Left renal cortex interstitium (tissue), 4 donors: ENCODE measurements at regions not wholly inside any gene's neighbourhood (a gene's known extent, or its start where the extent isn't known, plus 50 kb on each side); places are given as distances from the start of the nearest gene placed in this dataset.
"Not testable (repeated sequence)": the region's sequence is repeated elsewhere in the genome, so short reads cannot be mapped to it uniquely, and the experiment has no call there.

Experiments used
- DNase-seq, 4 donors: peaks; one replicate each; pipeline ENCODE4 v3.0.0-alpha.2; 2013; ENCODE audit warnings: low read depth in 4 of 4, low spot score in 2 of 4, missing footprints in 1 of 4

GRCh38 chr9:29390859-29391258, 1817.6 kb upstream of the C9orf72 start:
- DNase-seq, result no peak

- DNase-seq, result no peak
Observed at GRCh38 chr9:29393064-29393463, 1819.8 kb upstream of the C9orf72 start.

GRCh38 chr9:29394855-29395254, 1821.6 kb upstream of the C9orf72 start:
- no peak for DNase-seq

DNA sequence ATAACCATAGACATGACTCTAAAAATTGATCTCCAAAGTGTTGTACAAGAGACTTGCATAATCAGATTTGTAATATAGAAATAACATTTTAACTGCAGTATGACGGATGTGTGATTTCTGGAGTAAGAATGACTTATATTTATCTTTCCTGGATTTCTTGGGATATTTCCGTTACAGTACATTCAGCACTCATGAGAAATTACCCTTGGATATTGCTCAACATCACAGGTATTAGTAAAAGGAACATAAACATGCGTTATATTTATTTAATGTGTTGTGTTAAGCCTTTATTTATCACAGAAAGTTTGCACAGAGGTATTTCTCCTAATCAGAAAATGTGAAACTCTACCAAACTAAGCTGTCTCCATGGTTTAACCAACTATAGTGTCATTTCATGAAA, 1823.9 kb upstream of the C9orf72 start:
- DNase-seq, result no peak

DNA sequence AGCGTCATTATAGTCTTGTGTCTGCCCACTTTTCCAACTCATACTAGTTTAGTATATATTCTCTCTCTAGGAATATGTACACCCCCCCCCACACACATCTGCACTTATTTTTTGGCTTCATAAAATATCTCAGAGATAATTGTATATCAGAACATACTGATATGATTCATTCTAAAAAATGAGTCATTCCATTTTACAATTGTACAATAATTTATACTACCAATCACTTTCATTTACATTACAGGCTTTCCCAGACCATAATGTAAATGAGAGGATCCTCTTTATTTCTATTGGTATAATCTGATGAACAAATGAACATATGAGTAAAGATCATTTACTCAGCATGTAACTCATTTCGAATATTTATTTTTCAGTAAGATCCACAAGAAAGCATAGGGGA, 1842.9 kb upstream of the C9orf72 start:
- no peak for DNase-seq

DNA sequence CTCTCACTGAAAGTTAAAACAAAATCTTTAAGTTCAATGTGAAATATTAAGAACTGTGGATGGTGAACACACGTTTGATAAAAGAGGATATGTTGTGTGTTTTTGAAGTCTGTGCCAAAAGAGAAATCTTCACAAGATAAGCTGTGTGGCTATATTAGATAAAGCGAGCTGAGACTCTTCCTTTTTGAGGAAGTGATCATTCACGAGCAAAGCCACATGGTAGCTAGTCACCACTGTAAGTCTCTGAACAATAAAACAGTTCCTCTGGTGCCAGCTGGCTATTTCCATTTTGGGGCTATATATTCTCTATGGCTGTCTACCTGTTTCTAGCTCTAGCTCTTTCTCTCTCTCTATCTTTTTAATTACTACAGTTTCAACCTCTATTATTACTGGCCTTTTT, 1849.2 kb upstream of the C9orf72 start:
- no peak for DNase-seq

- DNase-seq, result no peak
Observed at GRCh38 chr9:29432191-29432590, 1858.9 kb upstream of the C9orf72 start.

DNA sequence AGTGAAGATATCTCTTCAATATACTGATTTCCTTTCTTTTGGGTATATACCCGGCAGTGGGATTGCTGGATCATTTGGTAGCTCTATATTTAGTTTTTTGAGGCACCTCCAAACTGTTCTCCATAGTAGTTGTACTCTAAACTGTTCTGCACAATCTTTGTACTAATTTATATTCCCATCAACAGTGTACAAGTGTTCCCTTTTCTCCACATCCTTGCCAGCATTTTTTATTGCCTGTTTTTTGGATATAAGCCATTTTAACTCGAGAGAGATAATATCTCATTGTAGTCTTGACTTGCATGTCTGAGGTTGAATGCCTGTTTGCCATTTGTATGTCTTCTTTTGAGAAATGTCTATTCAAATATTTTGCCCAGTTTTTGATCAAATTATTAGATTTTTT, 1859.4 kb upstream of the C9orf72 start:
- not testable (repeated sequence) for DNase-seq

DNA sequence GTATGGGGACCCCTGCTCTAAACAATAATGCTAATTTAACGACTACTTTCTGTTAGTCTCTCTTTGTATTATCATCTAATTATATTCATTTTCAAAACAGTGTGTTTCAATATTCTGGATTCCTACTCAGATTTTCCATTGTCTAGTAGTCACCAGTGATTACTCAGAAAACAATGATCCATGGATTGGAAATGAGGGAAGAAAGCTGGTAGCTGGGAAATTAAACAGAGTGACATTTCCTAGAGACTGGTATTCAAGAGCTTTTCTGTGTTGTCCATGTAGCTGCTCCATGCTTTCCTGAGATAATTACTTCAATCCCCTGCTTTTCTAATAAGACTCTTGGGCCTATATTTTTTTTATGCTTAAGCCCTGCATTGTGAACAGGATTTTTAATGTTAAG, 1862.1 kb upstream of the C9orf72 start:
- no peak for DNase-seq

- DNase-seq, result peak in 1 of 4 donors; percentile 24
Observed at GRCh38 chr9:29437526-29437925, 1864.2 kb upstream of the C9orf72 start.

- DNase-seq, result no peak
Observed at GRCh38 chr9:29439961-29440360, 1866.7 kb upstream of the C9orf72 start.

DNA sequence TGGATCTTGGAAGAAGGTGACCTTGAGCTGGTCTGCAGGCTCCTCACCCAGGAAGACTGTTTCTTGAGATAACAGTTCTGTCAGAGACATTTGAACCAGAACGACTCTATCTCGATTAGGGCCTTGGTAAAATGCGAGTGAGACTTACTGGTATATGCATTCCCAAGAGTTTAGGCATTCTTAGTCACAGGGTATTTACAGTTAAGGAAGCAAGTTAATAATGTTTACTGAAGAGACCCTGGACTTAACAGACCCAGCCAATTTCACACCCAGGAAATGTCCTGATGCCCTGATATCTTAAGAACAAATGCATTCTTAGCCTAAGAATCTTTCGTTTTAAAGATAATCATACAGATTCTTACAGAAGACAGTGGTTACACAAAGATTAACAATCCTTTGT, 1867.2 kb upstream of the C9orf72 start:
- DNase-seq, result no peak

- no peak for DNase-seq
Observed at GRCh38 chr9:29445751-29446150, 1872.5 kb upstream of the C9orf72 start.

DNA sequence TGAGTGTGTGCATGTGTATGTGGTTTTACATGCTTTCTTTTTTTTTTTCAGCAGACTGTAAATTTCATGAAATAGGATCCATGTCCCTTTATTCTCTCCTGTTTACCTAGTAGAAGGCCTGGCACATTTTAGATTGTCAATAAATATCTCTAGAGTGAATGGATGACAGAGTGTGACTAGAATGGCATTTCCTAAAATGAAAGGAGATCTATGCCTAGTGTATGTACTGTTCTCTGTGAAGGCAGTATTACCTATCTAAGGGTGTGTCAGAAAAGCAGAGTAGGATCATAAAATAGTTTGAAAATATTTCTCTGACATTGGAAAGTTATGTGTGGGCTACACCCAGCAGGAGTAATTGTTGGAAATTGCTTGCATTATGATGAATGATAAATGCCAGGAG, 1876.0 kb upstream of the C9orf72 start:
- no peak for DNase-seq

GRCh38 chr9:29450343-29450875, 1877.1 kb upstream of the C9orf72 start:
- not testable (repeated sequence) for DNase-seq

GRCh38 chr9:29456940-29457339, 1883.7 kb upstream of the C9orf72 start:
- no peak for DNase-seq

DNA sequence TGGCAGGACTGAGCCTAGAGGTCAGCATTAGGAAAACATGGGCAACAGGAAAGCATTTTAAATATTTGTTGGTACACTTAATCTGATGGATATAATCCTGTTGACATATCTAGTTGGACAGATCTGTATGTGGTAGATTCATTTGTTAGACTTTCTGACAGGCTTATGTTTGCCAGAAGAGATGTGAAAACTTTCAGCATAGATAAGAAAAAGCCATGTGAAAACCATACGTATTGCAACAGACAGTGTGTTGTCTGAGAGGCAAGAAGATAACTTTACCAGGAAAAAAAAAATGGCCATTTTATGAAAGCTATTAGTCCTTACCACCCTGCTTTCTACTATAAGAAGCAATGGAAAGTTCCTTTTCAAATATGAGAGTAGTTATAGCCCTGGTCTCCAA, 1902.2 kb upstream of the C9orf72 start:
- no peak for DNase-seq

GRCh38 chr9:29511680-29512079, 1938.4 kb upstream of the C9orf72 start:
- DNase-seq, result no peak

- DNase-seq, result no peak
Observed at GRCh38 chr9:29514336-29514735, 1941.1 kb upstream of the C9orf72 start.

GRCh38 chr9:29514862-29515261, 1941.6 kb upstream of the C9orf72 start:
- DNase-seq, result no peak

DNA sequence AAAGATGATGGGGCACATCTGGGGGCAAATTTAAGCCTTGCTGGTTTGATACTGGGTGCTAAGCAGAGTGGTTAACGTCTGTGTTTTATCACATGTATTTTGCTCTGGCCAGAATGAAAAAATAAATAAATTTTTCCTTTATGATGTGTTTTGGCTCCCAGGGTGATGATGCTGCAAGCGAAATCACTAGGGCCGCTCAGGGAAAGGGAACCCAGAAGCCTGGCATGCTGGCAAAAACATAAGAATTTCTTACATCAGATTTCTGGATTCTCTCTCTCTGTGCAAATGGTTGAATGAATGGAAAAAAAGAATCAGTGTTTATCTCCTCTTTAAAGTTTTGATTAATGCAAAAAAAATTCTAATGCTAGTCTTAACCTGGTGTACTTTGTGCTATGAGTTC, 1975.2 kb upstream of the C9orf72 start:
- DNase-seq, result no peak

- DNase-seq, result no peak
Observed at GRCh38 chr9:29555502-29555901, 1982.2 kb upstream of the C9orf72 start.

GRCh38 chr9:29556317-29556716, 1983.0 kb upstream of the C9orf72 start:
- no peak for DNase-seq
